ENCODE measurements at regions not wholly inside any gene's neighbourhood (a gene's known extent, or its start where the extent isn't known, plus 50 kb on each side); places are given as distances from the start of the nearest gene placed in this dataset.

GRCh38 chrX:69293776-69294601 is 128.7 kb upstream of the PJA1 start:
- Histone ChIP-seq H3K27me3 (no peaks in the 10 kb centered on the region), H3K9me3 (no peaks in the 10 kb centered on the region), H3K4me1 (no peaks in the 10 kb centered on the region), H3K4me3 (no peak overlapping the region), H3K27ac (no peak overlapping the region), H3K36me3 (no peaks in the 10 kb centered on the region)
- no peak for TF ChIP-seq CTCF (IDR thresholded peaks at IDR 0.05)
- intact Hi-C loops (cut with DNase I): no loop called here
- no peak for DNase-seq
- no peak for ATAC-seq

GRCh38 chrX:69291116-69291515 is 125.9 kb upstream of the PJA1 start:
- intact Hi-C loops (cut with DNase I): no loop called here
- no peak for ATAC-seq

GRCh38 chrX:69290292-69290691 is 125.0 kb upstream of the PJA1 start:
- H3K4me3 ChIP-seq: no peak overlapping the region
- no peak overlapping the region for H3K27ac ChIP-seq
- DNase-seq (no peak), ATAC-seq (no peak)
- TF ChIP-seq CTCF (IDR thresholded peaks at IDR 0.05): no peak
- no peaks in the 10 kb centered on the region for H3K9me3 ChIP-seq
- H3K27me3 ChIP-seq: no peaks in the 10 kb centered on the region
- intact Hi-C loops (cut with DNase I): no loop called here
- peaks cover 3% of the 10 kb centered on the region for H3K4me1 ChIP-seq
- H3K36me3 ChIP-seq: no peaks in the 10 kb centered on the region

More at GRCh38 chrX:69291116-69291515, 125.9 kb upstream of the PJA1 start:
- H3K9me3 ChIP-seq: no peaks in the 10 kb centered on the region
- DNase-seq: no peak
- no peak for TF ChIP-seq CTCF (IDR thresholded peaks at IDR 0.05)
- H3K4me3 ChIP-seq: no peak overlapping the region
- peaks cover 3% of the 10 kb centered on the region for H3K4me1 ChIP-seq
- H3K27ac ChIP-seq: no peak overlapping the region
- no peaks in the 10 kb centered on the region for H3K36me3 ChIP-seq
- no peaks in the 10 kb centered on the region for H3K27me3 ChIP-seq

- no peaks in the 10 kb centered on the region for H3K36me3 ChIP-seq
- no peak overlapping the region for H3K4me3 ChIP-seq
- no peak overlapping the region for H3K27ac ChIP-seq
- peaks cover 3% of the 10 kb centered on the region for H3K4me1 ChIP-seq
- no peak for TF ChIP-seq CTCF (IDR thresholded peaks at IDR 0.05)
- no peaks in the 10 kb centered on the region for H3K27me3 ChIP-seq
- no peak for ATAC-seq
- no peak for DNase-seq
- no peaks in the 10 kb centered on the region for H3K9me3 ChIP-seq
- intact Hi-C loops (cut with DNase I): no loop called here
These were observed 124.5 kb upstream of the PJA1 start for GRCh38 chrX:69289793-69290123.

GRCh38 chrX:69289046-69289792 is 124.0 kb upstream of the PJA1 start:
- ATAC-seq: no peak

More at GRCh38 chrX:69289046-69289792, 124.0 kb upstream of the PJA1 start:
- DNase-seq: no peak
- intact Hi-C loops (cut with DNase I): no loop called here
- Histone ChIP-seq H3K27ac (no peak overlapping the region), H3K27me3 (no peaks in the 10 kb centered on the region), H3K4me1 (peaks cover 3% of the 10 kb centered on the region), H3K9me3 (no peaks in the 10 kb centered on the region), H3K36me3 (no peaks in the 10 kb centered on the region), H3K4me3 (no peak overlapping the region)
- no peak for TF ChIP-seq CTCF (IDR thresholded peaks at IDR 0.05)

All from upper lobe of right lung (tissue), 1 donor.